ENCODE measurements at regions not wholly inside any gene's neighbourhood (a gene's known extent, or its start where the extent isn't known, plus 50 kb on each side); places are given as distances from the start of the nearest gene placed in this dataset.
A peak's percentile ranks its signal among the peaks of the same experiment; 100 is the strongest.

DNA sequence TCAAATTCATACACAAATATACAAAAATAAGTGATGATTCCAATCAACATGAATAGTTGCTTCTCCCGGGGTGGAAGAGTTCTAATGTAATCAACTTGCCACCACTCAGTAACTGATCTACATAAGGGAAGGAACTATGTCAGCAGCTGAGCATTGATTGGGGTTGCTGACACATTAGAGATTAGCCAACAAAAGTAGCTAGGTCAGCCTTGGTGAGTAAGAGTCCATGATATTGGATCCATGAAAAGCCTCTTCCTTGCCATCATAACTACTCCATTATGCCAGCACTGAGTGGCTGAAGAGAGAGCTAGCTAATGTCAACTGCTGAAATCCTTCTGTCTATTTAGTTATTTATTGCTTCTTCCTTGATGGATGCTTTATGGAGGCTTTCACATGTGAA, 309.8 kb downstream of the NFIB start:
- ATAC-seq (no peak), DNase-seq (no peak)

DNA sequence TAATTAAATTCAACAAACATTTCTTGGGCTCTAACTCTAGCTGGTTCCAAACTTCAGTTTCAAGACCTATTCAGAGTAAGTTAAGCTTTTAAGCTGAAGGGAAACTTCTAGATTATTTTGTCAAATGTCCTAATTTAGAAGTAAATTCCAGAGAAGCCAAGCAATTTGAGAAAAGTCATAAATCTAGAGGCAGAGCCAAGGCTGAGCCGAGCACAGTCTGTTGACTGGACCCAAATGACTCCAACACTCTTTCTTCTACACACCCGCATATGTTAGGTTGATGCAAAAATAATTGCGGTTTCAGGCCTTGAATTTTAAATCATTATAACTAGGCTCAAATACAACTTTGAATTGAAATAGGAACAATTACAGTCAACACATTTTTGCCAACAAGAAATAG, 319.7 kb downstream of the NFIB start:
- Mint-ChIP-seq H3K4me3 (no peak overlapping the region), H3K4me1 (no peaks in the 10 kb centered on the region), H3K27ac (peak overlapping the region in 1 of 2 donors; percentile 27), H3K27me3 (no peaks in the 10 kb centered on the region), H3K9me3 (peaks cover 0 to 14% of the 10 kb centered on the region in 2 donors)
- no peak for ATAC-seq
- DNase-seq = no peak

More for the DNA sequence above, 309.8 kb downstream of the NFIB start:
- Mint-ChIP-seq H3K9me3 (peaks cover 10 to 39% of the 10 kb centered on the region in 2 donors), H3K4me3 (no peak overlapping the region), H3K4me1 (no peaks in the 10 kb centered on the region), H3K27me3 (no peaks in the 10 kb centered on the region), H3K27ac (no peak overlapping the region)

DNA sequence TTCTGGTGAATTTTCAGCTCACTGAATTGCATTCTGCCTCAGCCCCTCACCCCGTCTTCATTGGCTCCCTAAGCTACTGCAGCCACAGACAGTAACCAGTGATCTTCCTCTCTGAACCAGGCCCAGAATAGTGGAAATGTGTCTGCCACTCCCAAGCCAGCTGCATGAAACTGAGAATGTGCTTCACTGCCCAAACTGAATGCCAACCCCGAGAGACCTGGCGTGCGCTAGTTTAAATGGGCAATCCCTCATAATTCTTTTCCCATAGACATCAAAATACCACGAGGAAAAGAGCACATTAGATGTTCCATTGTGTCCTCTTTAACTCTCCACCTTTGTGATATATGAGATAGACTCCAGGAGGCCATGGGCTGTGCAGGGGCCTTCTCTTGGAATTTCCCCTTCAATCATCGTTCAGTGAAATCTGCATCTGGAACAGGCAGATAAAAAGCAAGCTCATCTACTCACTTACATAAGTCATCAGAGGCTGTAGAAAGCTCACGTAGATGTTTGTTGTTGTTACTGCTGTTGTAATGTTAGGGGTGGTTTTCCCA, 320.2 kb downstream of the NFIB start:
- no peak for ATAC-seq
- Mint-ChIP-seq H3K27ac (no peak overlapping the region), H3K4me3 (no peak overlapping the region), H3K9me3 (peaks cover 0 to 11% of the 10 kb centered on the region in 2 donors), H3K27me3 (no peaks in the 10 kb centered on the region), H3K4me1 (no peaks in the 10 kb centered on the region)
- no peak for DNase-seq

DNA sequence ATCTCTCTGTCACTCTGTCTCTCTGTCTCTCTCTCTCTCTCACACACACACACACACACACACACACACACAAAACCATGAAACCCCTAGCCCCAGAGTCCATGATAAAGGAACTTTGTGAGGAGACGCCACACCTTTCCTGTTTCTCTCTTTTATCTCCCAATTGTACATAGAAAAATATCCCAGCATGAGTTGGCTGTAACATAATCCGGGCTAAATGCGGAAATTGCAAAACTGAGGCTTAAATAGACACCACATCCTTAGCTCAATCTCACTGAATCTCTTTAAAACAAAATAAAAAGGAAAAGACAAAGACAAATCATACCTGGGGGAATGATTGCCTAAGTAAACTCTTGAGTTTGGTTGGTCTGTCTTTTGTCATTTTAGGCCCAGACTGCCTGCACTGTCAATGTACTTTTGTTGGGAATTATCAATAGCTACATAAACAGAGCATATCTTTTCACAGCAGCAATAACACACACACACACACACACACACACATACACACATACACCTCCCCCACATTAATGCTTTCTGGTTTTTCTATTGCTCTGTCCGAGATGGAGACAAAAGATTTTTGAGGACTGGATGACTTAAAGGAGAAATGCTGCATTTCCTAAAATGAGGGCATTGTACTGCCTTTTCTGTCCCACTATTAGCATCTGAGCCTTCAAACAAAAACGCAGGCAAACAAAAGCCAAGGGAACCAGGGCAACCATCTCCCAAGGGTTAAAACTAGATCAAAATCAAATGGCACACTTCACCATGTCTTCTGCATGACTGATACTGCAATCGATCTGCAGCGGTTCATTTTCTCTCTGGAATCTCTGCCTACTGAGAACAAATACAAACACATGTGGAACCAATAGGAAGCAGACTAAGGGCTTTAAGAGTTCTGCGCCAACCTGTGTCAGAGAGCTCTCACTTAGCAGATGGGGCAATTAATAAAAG, 321.5 kb downstream of the NFIB start:
- DNase-seq (no peak), ATAC-seq (no peak)
- no peak overlapping the region for H3K4me3 Mint-ChIP-seq
- H3K27me3 Mint-ChIP-seq = no peaks in the 10 kb centered on the region
- H3K9me3 Mint-ChIP-seq = peaks cover 4 to 8% of the 10 kb centered on the region in 2 donors
- no peaks in the 10 kb centered on the region for H3K4me1 Mint-ChIP-seq
- no peak overlapping the region for H3K27ac Mint-ChIP-seq

DNA sequence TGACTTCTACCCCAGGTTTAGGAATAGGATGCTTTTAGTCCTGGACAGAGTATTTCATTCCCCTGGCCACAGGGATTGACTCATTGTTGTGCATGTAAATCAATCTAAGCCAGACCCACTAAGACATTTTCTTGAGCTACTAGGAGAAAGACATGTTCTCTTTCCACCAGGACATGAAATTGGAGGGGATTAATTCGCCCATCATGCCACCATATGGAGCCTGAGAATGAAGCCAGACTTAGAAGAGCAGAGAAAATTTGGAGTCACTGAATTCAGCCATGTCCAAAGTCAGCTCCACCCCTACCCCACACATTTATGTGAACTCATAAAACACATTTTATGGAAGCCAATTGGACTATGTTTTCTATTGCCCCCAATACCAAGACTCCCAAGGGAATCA, 322.5 kb downstream of the NFIB start:
- Mint-ChIP-seq H3K4me1 (no peaks in the 10 kb centered on the region), H3K4me3 (no peak overlapping the region), H3K9me3 (peaks cover 6 to 15% of the 10 kb centered on the region in 2 donors), H3K27me3 (no peaks in the 10 kb centered on the region), H3K27ac (no peak overlapping the region)
- DNase-seq (no peak), ATAC-seq (no peak)

DNA sequence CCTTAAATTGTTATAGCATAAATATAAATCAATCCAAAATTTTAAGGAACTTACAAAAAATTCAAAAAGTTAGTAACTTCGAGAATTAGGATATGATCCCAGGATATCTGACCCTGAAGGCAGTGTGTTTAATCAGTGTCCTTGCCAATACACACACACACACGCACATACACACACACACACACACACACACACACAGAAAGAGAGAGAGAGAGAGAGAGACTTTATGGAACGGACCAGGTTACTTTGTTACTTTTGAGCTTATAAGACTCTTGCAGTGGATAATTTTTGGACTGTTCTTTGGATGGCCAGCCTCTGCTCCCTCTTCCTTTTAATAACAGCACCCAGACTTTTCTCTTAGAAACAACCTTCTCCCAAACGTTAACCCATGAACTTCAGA, 322.9 kb downstream of the NFIB start:
- ATAC-seq = no peak
- Mint-ChIP-seq H3K9me3 (peaks cover 6 to 19% of the 10 kb centered on the region in 2 donors), H3K27me3 (no peaks in the 10 kb centered on the region), H3K4me3 (no peak overlapping the region), H3K27ac (no peak overlapping the region), H3K4me1 (no peaks in the 10 kb centered on the region)
- DNase-seq = no peak

DNA sequence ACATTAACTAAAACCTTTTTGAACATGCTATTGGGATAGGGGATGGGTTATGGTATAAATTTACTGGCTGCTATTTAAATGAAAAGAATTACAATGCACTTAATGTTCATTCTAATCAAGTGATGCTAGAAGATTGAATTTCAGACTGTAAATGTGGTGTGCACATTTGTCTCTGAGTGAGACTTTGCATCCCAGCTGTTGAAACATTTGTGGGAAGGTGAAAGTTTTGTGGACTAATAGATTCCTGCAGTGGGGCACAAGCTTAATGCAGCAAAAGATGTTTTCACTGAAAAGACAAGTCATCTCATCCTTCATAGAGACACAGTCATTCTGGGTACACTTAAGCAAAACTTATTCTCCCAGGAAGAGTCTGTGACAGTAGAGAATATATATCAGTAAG, 323.6 kb downstream of the NFIB start:
- H3K4me3 Mint-ChIP-seq = no peak overlapping the region
- H3K27me3 Mint-ChIP-seq = no peaks in the 10 kb centered on the region
- H3K4me1 Mint-ChIP-seq = no peaks in the 10 kb centered on the region
- no peak overlapping the region for H3K27ac Mint-ChIP-seq
- peaks cover 6 to 22% of the 10 kb centered on the region in 2 donors for H3K9me3 Mint-ChIP-seq
- DNase-seq = no peak
- ATAC-seq = no peak

DNA sequence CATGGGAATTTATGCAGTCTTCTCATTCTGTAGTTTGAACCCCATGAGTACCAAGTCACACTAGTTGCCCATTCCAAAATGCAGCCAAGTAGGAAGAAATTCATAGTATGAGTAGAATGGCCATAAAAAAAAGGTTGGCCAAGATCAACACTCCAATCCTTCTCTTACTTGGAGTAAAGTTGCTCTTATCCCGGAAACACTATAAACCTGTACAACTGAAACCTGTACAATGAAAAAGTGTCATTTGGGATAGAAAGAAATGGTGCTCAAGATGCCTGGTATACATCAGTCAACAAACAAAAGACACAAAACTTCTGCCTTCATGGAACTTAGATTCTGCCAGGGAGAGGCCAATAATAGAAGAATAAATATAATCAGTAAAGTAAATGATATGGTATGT, 325.0 kb downstream of the NFIB start:
- Mint-ChIP-seq H3K9me3 (peaks cover 6 to 22% of the 10 kb centered on the region in 2 donors), H3K27ac (no peak overlapping the region), H3K4me1 (no peaks in the 10 kb centered on the region), H3K4me3 (no peak overlapping the region), H3K27me3 (no peaks in the 10 kb centered on the region)
- ATAC-seq (no peak), DNase-seq (no peak)

DNA sequence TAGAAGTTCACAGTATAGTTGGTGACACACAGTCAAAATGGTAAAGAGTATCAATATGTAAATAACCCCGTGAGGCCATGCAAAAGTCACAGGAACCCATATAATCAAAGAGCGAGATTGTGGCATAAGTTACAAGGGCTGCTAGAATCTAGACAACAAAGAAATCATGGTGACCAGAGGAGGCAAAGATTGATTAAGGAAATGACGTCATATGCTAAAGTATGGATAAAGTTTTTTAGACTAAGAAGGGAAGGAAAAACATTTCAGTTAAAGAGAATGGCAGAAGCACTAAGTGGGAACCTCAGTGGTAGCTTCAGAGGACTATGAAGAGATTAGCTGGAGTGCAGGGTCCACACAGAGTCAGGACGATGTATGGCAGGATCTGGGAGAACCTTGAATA, 330.3 kb downstream of the NFIB start:
- no peaks in the 10 kb centered on the region for H3K27me3 Mint-ChIP-seq
- H3K9me3 Mint-ChIP-seq = peaks cover 6 to 37% of the 10 kb centered on the region in 2 donors
- no peaks in the 10 kb centered on the region for H3K4me1 Mint-ChIP-seq
- H3K4me3 Mint-ChIP-seq = no peak overlapping the region
- DNase-seq (no peak), ATAC-seq (no peak)
- no peak overlapping the region for H3K27ac Mint-ChIP-seq

DNA sequence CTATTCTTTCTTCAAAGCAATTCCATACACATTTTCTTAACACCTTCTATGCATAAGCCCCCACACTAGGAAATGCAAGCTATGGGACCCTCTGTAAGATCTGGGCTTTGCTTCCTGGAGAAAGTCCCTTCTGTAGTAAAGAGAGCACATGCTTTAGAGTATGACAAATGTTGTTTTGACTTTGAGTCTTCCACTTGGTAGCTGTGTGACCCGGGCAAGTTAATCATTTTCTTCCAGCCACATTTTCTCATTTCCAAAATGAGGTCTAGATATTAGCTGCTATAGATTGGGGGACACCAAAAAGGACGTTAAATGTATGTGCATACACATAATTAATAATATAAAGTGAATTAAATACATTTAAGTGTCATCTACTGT, 334.0 kb downstream of the NFIB start:
- ATAC-seq (no peak), DNase-seq (no peak)
- Mint-ChIP-seq H3K4me3 (no peak overlapping the region), H3K4me1 (no peaks in the 10 kb centered on the region), H3K27ac (no peak overlapping the region), H3K9me3 (peaks cover 4 to 24% of the 10 kb centered on the region in 2 donors), H3K27me3 (no peaks in the 10 kb centered on the region)

DNA sequence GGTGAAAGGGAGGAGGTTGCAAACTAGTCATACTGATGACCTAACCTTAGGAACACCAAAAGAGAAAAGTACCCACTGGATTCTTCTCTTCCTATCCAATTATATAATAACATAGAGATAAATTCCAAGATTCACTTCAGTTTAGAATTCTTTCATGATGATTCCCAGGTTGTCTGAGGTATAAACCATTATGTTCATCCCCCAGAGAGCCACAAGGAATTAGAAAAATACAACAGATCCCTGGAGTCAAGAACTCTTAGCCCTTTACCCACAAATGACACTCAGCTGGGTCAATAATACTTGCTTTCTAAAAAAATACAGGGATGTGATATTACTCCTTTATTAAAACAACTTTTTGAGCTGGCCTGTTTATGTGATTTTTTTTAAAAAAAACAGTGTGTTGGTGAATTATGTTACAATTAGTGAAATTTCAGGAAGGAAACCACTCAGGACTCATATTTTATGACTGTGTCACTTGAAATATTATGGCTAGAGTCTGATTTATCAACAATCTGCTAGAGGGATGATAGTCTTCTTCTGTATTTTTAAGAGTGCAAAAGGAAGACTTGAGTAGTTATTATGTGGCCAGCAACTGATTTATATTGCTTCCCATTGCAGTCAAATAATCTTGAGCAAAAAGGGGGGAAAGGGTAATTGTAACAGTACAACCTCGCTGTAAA, 338.2 kb downstream of the NFIB start:
- Mint-ChIP-seq H3K4me3 (no peak overlapping the region), H3K4me1 (no peaks in the 10 kb centered on the region), H3K9me3 (peaks cover 4 to 17% of the 10 kb centered on the region in 2 donors), H3K27me3 (no peaks in the 10 kb centered on the region), H3K27ac (no peak overlapping the region)
- ATAC-seq (no peak), DNase-seq (no peak)

DNA sequence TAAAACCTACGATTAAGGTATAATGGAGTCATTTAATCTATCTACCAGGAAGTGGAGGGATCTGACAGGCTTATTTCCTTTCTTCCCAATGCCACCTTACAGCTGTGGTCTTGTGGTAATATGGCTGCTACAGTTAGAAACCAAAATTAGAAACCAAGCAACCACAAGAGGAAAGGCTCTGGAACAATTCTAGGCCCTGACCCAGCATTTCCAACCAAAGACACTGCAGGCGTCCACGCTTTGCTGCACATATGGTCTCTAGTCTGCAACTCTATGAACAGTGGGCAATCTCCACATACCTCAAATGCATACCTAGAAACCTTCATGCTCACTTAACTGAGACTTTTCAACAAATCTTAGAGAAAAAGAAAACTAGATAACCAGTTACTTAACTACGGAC, 339.1 kb downstream of the NFIB start:
- Mint-ChIP-seq H3K4me3 (no peak overlapping the region), H3K4me1 (no peaks in the 10 kb centered on the region), H3K27me3 (no peaks in the 10 kb centered on the region), H3K9me3 (peaks cover 4 to 17% of the 10 kb centered on the region in 2 donors), H3K27ac (no peak overlapping the region)
- ATAC-seq (no peak), DNase-seq (no peak)

DNA sequence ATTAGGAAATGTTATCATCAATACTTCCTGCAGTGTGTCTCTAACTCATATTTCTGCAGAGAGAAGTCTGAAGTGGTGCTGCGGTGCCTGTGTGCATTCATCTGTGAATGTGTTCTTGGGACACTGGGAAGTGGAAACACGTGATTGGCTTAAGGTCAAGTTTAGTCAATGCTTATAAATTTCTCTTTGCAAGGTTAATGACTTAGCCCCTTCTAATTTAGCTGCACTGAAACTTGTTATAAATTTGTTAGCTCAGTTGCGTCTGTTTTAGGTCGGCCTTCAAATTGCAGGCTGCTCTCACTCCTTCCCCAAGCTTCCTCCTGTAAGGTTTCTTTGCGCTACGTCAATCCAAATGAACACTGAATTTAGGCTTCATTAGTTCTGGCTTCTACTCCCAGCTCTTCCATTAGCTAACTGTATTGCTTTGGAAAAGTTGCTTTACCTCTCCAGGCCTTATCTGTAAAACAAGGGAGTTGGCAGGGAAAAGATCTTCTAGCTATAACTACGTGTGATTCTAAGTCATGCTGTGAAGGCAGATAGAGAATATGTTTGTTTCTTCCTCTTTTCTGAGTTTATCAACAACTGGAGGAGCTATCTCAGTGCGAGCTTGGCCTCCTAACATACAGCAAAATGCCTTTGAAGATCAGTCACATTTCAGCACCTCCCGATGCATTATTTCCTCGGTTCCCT, 341.8 kb downstream of the NFIB start:
- Mint-ChIP-seq H3K9me3 (peaks cover 4 to 7% of the 10 kb centered on the region in 2 donors), H3K27me3 (no peaks in the 10 kb centered on the region), H3K4me1 (no peaks in the 10 kb centered on the region), H3K4me3 (no peak overlapping the region), H3K27ac (no peak overlapping the region)
- ATAC-seq (no peak), DNase-seq (no peak)

DNA sequence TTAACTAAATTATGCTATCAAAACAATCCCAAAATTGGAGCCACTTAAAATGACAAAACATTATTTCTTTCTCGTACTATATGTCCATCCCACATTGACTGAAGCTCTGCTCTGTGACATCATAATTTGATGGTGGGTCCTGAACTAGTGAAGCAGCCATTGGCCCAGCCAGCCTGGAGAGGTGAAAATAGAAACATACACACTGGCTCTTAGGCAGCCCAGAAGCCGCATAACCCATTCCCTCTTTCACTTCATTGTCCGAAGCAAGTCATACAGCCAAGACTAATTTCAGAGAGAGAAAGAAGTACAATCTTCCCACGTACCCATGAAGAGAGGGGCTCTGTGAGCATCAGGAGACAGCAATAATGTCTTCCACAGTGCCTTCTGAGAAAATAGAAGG, 342.5 kb downstream of the NFIB start:
- no peak for DNase-seq
- Mint-ChIP-seq H3K4me1 (no peaks in the 10 kb centered on the region), H3K4me3 (no peak overlapping the region), H3K27me3 (no peaks in the 10 kb centered on the region), H3K27ac (no peak overlapping the region), H3K9me3 (peaks cover under 1 to 3% of the 10 kb centered on the region in 2 donors)
- ATAC-seq = no peak

DNA sequence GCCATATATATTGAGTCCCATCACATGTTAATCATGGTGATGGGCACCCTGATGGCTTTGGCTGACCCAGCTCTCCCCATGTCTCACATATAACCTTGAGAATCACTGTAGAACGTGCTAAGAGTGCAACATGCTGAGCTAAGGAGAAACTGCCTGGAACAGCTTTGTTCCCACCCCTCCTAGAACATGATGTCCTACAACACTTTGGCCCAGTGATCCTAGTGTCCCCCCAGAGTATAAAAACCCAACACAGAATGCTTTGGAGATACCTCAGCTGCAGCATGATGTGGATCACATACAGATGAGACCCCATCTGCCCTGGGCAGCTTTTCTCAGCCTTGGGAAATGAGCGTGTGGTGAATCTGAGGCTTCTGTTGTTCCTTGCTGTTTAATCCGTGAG, 343.5 kb downstream of the NFIB start:
- H3K27me3 Mint-ChIP-seq = no peaks in the 10 kb centered on the region
- no peak overlapping the region for H3K27ac Mint-ChIP-seq
- H3K4me1 Mint-ChIP-seq = no peaks in the 10 kb centered on the region

More for the DNA sequence above, 343.5 kb downstream of the NFIB start:
- Mint-ChIP-seq H3K4me3 (no peak overlapping the region), H3K9me3 (no peaks in the 10 kb centered on the region)
- ATAC-seq (no peak), DNase-seq (no peak)

Measured in stimulated activated naive CD8-positive, alpha-beta T cell treated with anti-CD3 and anti-CD28 coated beads, Interleukin-15, amount 100 ng/mL, for 72 hours (primary cell).